Psoas muscle (tissue), 7 donors: ENCODE measurements at regions not wholly inside any gene's neighbourhood (a gene's known extent, or its start where the extent isn't known, plus 50 kb on each side); places are given as distances from the start of the nearest gene placed in this dataset.

ENCODE experiments used
- ATAC-seq, 4 donors: fragments of 200-7000 bp; cut with Tn5 transposase; one replicate each; pipeline ENCODE4 v1.9.1; 2020; ENCODE audit warnings: moderate library complexity in 3 of 4, mild to moderate bottlenecking in 2 of 4
- DNase-seq, 2 donors: peaks; one replicate each; pipeline ENCODE4 v3.0.0-alpha.2; 2020
- H3K27ac ChIP-seq: fragments of 200-600 bp; one replicate; pipeline ENCODE4 v1.8.0; 2022
- H3K27me3 ChIP-seq, 3 donors: fragments of 200-600 bp in 1 of 3; one replicate each; pipeline versions ENCODE4 v1.6.1 to v1.8.0; 2013 to 2022; ENCODE audit warnings: low read length in 2 of 3, mild to moderate bottlenecking in 2 of 3, moderate library complexity in 1 of 3; ENCODE audit not compliant: insufficient read depth in 3 of 3
- H3K36me3 ChIP-seq, 2 donors: fragments of 200-600 bp in 1 of 2; one replicate each; pipeline versions ENCODE4 v1.6.1 to v1.8.0; 2013 to 2022; ENCODE audit warnings: low read depth in 1 of 2, mild to moderate bottlenecking in 1 of 2, moderate library complexity in 1 of 2; ENCODE audit not compliant: insufficient read depth in 1 of 2
- H3K4me1 ChIP-seq: fragments of 200-600 bp; one replicate; pipeline ENCODE4 v1.8.0; 2022
- H3K4me3 ChIP-seq: fragments of 200-600 bp; one replicate; pipeline ENCODE4 v1.8.0; 2022; ENCODE audit warnings: mild to moderate bottlenecking
- H3K9me3 ChIP-seq: fragments of 200-600 bp; one replicate; pipeline ENCODE4 v1.8.0; 2022
- CTCF ChIP-seq: fragments of 200-600 bp; IDR thresholded peaks from one replicate; pipeline ENCODE4 v1.8.0; 2022; ENCODE audit warnings: antibody characterized with exemption
- WGBS, 3 donors: extraction: QIAGEN DNeasy Blood & Tissue Kit; methylation state at CpG; one replicate each; pipeline versions ENCODE4 v1.1.6 to v1.1.7; 2013; 5-methylcytosine and 5-hydroxymethylcytosine counted together
- intact Hi-C, 2 donors: fragments of 100-400 bp; cut with DNase I; formaldehyde crosslinking; loops; one replicate each; pipeline versions ENCODE4 v1.11.0 to v1.14.2; 2022
- donor health status: healthy with polysubstance abuse.
- donor health status: DM: no; HTN: no; CAD: no; lungs with moderate emphysema.
- donor health status: Bipolar disorder and iron deficiency.
- donor health status: healthy.
- donor health status: DM: yes; HTN: yes; CAD: no.
- donor health status: DM: no; HTN: no; CAD: no.
- donor health status: DM: yes; HTN: yes; CAD: no.

DNA sequence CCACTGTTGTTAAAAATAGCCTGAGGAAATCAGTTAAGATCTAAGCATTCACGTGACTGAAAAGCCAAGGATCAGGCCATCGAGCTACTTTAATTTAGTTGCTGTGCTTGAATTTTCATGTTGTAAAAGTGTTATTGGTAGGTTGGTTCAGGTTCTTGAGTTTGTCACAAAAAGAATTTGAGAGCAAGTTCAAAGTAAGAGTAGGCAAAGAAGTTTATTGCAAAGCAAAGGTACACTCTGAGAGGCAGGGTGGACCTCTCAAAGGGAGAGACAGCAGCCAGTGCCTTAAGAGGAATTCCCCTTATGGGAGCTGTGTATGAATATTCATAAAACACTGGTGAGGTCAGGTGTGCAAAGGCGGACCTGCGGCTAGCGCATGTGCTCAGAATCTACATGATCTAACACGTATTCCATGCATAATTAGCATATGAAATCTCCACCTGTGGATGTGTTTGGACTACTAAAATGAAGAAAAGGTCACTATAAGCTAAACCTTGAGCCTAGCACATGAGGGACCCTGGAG, 236.5 kb downstream of the NDUFA10 start:
- Histone ChIP-seq H3K9me3 (peaks cover 3% of the 10 kb centered on the region), H3K4me3 (no peak overlapping the region), H3K4me1 (no peaks in the 10 kb centered on the region), H3K36me3 (no peaks in the 10 kb centered on the region), H3K27me3 (peaks cover 0 to 20% (median 3%) of the 10 kb centered on the region in 3 donors), H3K27ac (no peak overlapping the region)
- DNase-seq (no peak), ATAC-seq (no peak)
- no peak for TF ChIP-seq CTCF
- intact Hi-C loops = no loop called here
- 89 to 91% (median 90%) methylated on average over 6 of the region's 6 CpGs for WGBS, 3 donors

- TF ChIP-seq CTCF = no peak
- Histone ChIP-seq H3K27me3 (peaks cover 0 to 18% (median 3%) of the 10 kb centered on the region in 3 donors), H3K4me3 (no peak overlapping the region), H3K4me1 (no peaks in the 10 kb centered on the region), H3K36me3 (no peaks in the 10 kb centered on the region), H3K27ac (no peak overlapping the region), H3K9me3 (peaks cover 3% of the 10 kb centered on the region)
- 59 to 72% (median 63%) methylated on average over 6 of the region's 6 CpGs for WGBS, 3 donors
- no peak for ATAC-seq
- intact Hi-C loops = no loop called here
- no peak for DNase-seq
These were observed 237.5 kb downstream of the NDUFA10 start for GRCh38 chr2:239787538-239788050.

DNA sequence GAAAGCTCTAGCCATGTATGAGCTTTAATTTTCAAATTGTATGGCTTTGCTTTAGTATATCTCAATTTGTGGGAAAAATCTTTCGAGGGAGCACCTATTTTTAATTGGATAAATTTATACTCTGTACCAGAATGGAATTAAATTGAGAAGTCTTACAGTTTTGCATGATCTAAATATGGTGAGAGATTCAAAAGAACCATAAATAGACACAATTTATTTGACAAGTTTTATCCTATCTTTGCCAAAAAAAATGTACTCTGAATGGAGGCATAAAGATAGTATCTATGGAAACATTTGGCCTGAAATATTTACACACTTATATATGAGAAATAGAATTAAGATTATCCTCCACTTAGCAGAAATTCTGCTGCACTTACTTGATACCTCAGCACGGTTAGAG, 238.4 kb downstream of the NDUFA10 start:
- H3K9me3 ChIP-seq = peaks cover 3% of the 10 kb centered on the region
- no peak overlapping the region for H3K4me3 ChIP-seq
- intact Hi-C loops = no loop called here
- WGBS, 3 donors = 77 to 82% (median 82%) methylated on average over 2 of the region's 2 CpGs
- ATAC-seq (no peak), DNase-seq (no peak)
- no peak overlapping the region for H3K27ac ChIP-seq
- peaks cover 0 to 10% (median 2%) of the 10 kb centered on the region in 3 donors for H3K27me3 ChIP-seq
- TF ChIP-seq CTCF = no peak
- H3K36me3 ChIP-seq = no peaks in the 10 kb centered on the region
- H3K4me1 ChIP-seq = no peaks in the 10 kb centered on the region

DNA sequence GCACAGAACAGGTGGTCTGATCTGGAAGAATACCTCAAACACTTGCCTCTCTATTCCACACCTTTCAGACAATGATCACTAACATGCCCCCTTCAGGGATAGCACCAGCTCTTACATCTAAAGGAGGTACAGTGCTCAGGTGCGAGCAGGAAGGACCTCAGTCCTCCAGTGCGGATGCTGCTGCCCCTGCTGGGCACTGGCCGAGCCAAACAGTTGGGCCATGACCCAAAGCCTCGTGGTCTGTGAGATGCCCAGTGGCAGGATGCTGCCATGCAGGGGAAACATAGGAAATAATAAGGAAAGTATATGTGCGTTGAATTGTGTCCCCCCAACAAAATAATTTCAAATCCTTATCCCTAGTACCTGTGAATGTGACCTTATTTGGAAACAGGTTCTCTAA, 243.7 kb downstream of the NDUFA10 start:
- 86 to 88% (median 86%) methylated on average over 5 of the region's 5 CpGs for WGBS, 3 donors
- Histone ChIP-seq H3K4me3 (no peak overlapping the region), H3K36me3 (no peaks in the 10 kb centered on the region), H3K9me3 (peaks cover under 1% of the 10 kb centered on the region), H3K27ac (no peak overlapping the region), H3K4me1 (no peaks in the 10 kb centered on the region), H3K27me3 (peaks cover 0 to 22% (median 0%) of the 10 kb centered on the region in 3 donors)
- ATAC-seq = no peak
- no peak for TF ChIP-seq CTCF
- DNase-seq = no peak
- intact Hi-C loops = no loop called here
